Body of pancreas (tissue), 4 donors: ENCODE measurements at regions not wholly inside any gene's neighbourhood (a gene's known extent, or its start where the extent isn't known, plus 50 kb on each side); places are given as distances from the start of the nearest gene placed in this dataset.

ENCODE experiments used
- POLR2A ChIP-seq, 3 donors: fragments of 450-650 bp; IDR thresholded peaks; one replicate each; pipeline ENCODE4 v1.6.1; 2016; ENCODE audit warnings: antibody characterized with exemption in 3 of 3, mild to moderate bottlenecking in 2 of 3
- TF ChIP-seq, protein P1 (sequence below), 7 experiments: fragments of 450-650 bp in 4 of 7; fragments of 200-600 bp in 3 of 7; sonication (generic) in 3 of 7; IDR thresholded peaks; one replicate each; pipeline ENCODE4 v1.5.1; 2016 to 2019; ENCODE audit warnings: antibody characterized with exemption in 7 of 7

DNA sequence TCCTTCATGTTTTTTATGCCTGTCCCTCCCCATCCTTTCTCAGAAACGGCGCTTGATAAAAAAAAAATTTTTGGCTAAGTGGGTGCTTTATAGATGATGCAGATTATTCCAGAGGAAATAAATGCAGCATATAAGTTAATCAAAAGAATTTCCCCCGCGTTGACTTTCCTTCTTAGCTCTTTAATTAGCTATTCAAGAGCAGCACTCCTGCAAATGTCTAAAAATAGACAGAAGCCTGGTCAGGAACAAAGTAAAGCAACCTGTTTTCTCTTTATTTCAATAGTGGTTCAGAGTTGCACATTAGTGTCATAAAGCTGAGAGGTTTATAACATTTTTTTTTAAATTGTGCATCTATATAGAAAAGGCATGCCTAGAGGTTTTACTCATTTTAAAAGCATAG lies 439.5 kb upstream of the LRRC7 start:
- TF ChIP-seq, protein P1, sequence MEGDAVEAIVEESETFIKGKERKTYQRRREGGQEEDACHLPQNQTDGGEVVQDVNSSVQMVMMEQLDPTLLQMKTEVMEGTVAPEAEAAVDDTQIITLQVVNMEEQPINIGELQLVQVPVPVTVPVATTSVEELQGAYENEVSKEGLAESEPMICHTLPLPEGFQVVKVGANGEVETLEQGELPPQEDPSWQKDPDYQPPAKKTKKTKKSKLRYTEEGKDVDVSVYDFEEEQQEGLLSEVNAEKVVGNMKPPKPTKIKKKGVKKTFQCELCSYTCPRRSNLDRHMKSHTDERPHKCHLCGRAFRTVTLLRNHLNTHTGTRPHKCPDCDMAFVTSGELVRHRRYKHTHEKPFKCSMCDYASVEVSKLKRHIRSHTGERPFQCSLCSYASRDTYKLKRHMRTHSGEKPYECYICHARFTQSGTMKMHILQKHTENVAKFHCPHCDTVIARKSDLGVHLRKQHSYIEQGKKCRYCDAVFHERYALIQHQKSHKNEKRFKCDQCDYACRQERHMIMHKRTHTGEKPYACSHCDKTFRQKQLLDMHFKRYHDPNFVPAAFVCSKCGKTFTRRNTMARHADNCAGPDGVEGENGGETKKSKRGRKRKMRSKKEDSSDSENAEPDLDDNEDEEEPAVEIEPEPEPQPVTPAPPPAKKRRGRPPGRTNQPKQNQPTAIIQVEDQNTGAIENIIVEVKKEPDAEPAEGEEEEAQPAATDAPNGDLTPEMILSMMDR (IDR thresholded peaks at IDR 0.05): no peak
- TF ChIP-seq POLR2A (IDR thresholded peaks at IDR 0.05): no peak
